Activated CD4-positive, alpha-beta T cell treated with anti-CD3 and anti-CD28 coated beads for 1 hour (primary cell): ENCODE measurements at regions not wholly inside any gene's neighbourhood (a gene's known extent, or its start where the extent isn't known, plus 50 kb on each side); places are given as distances from the start of the nearest gene placed in this dataset.

ENCODE experiments used
- DNase-seq: peaks from one replicate; pipeline ENCODE4 v3.0.0-alpha.2; 2020

- no peak for DNase-seq
These were observed 955.3 kb downstream of the REEP3 start for GRCh38 chr10:64476506-64476905.

GRCh38 chr10:64477791-64478190 lies 956.6 kb downstream of the REEP3 start:
- no peak for DNase-seq

GRCh38 chr10:64484811-64485330 lies 963.7 kb downstream of the REEP3 start:
- no peak for DNase-seq

- DNase-seq = no peak
These were observed 964.9 kb downstream of the REEP3 start for GRCh38 chr10:64486149-64486548.

- DNase-seq = no peak
These were observed 965.7 kb downstream of the REEP3 start for GRCh38 chr10:64486901-64487300.

GRCh38 chr10:64494901-64495300 lies 973.7 kb downstream of the REEP3 start:
- DNase-seq = no peak

GRCh38 chr10:64497306-64497705 lies 976.1 kb downstream of the REEP3 start:
- no peak for DNase-seq

GRCh38 chr10:64501807-64502206 lies 980.6 kb downstream of the REEP3 start:
- DNase-seq = no peak

GRCh38 chr10:64502936-64503335 lies 981.7 kb downstream of the REEP3 start:
- DNase-seq = no peak

GRCh38 chr10:64503429-64503828 lies 982.2 kb downstream of the REEP3 start:
- no peak for DNase-seq

GRCh38 chr10:64505501-64505900 lies 984.3 kb downstream of the REEP3 start:
- no peak for DNase-seq

GRCh38 chr10:64506963-64507362 lies 985.8 kb downstream of the REEP3 start:
- no peak for DNase-seq

- DNase-seq = no peak
These were observed 986.4 kb downstream of the REEP3 start for GRCh38 chr10:64507651-64508028.

- DNase-seq = no peak
These were observed 986.9 kb downstream of the REEP3 start for GRCh38 chr10:64508029-64508661.

GRCh38 chr10:64515970-64516699 lies 994.9 kb downstream of the REEP3 start:
- DNase-seq = no peak

GRCh38 chr10:64518456-64518855 lies 997.3 kb downstream of the REEP3 start:
- no peak for DNase-seq

GRCh38 chr10:64519427-64519826 lies 998.2 kb downstream of the REEP3 start:
- DNase-seq = no peak

- no peak for DNase-seq
These were observed 998.6 kb downstream of the REEP3 start for GRCh38 chr10:64519831-64520230.

GRCh38 chr10:64523065-64523759 lies 1002.0 kb downstream of the REEP3 start:
- no peak for DNase-seq

- no peak for DNase-seq
These were observed 1007.2 kb downstream of the REEP3 start for GRCh38 chr10:64528294-64529002.

GRCh38 chr10:64529003-64529350 lies 1007.8 kb downstream of the REEP3 start:
- no peak for DNase-seq

- no peak for DNase-seq
These were observed 1013.4 kb downstream of the REEP3 start for GRCh38 chr10:64534616-64535015.

- no peak for DNase-seq
These were observed 1014.1 kb downstream of the REEP3 start for GRCh38 chr10:64535131-64535867.
